SU-DHL-6 (cell line): ENCODE measurements at regions not wholly inside any gene's neighbourhood (a gene's known extent, or its start where the extent isn't known, plus 50 kb on each side); places are given as distances from the start of the nearest gene placed in this dataset.

Experiments used
- CTCF ChIP-seq: fragments of 200-600 bp; sonication (generic); IDR thresholded peaks from one replicate; pipeline ENCODE4 v1.5.1; 2017; ENCODE audit warnings: antibody characterized with exemption, mild to moderate bottlenecking, low read length, moderate library complexity; ENCODE audit not compliant: insufficient read depth, poor library complexity, severe bottlenecking
- EZH2phosphoT487 ChIP-seq: fragments of 200-600 bp; sonication (generic), shearing (Covaris generic); conservative IDR thresholded peaks from 2 replicates; pipeline ENCODE4 v1.6.1; 2018; ENCODE audit warnings: mild to moderate bottlenecking, antibody characterized with exemption, low read length, moderate library complexity, mixed read lengths

- TF ChIP-seq CTCF (no peak), EZH2phosphoT487 (no peak)
These were observed 214.5 kb upstream of the SALL3 start for GRCh38 chr18:78765142-78765541.
